Trophoblast cell (in vitro differentiated cells and primary cell): ENCODE measurements at regions not wholly inside any gene's neighbourhood (a gene's known extent, or its start where the extent isn't known, plus 50 kb on each side); places are given as distances from the start of the nearest gene placed in this dataset.

ENCODE experiments used
- DNase-seq, 2 donors: peaks; one replicate each; pipeline ENCODE4 v3.0.0-alpha.2; 2016
- H2AFZ ChIP-seq: 2 replicates; pipeline ENCODE4 v1.6.1; 2013; ENCODE audit warnings: low read length, moderate library complexity, mild to moderate bottlenecking; ENCODE audit not compliant: insufficient read depth, poor library complexity
- H2AK5ac ChIP-seq: 2 replicates; pipeline ENCODE4 v1.6.1; 2013; ENCODE audit warnings: mild to moderate bottlenecking, low read length
- H2BK120ac ChIP-seq: 2 replicates; pipeline ENCODE4 v1.6.1; 2013; ENCODE audit warnings: low read length, mild to moderate bottlenecking, moderate library complexity; ENCODE audit not compliant: insufficient read depth, poor library complexity
- H2BK12ac ChIP-seq: 2 replicates; pipeline ENCODE4 v1.6.1; 2013; ENCODE audit warnings: mild to moderate bottlenecking, low read length, moderate library complexity
- H2BK5ac ChIP-seq: 2 replicates; pipeline ENCODE4 v1.6.1; 2013; ENCODE audit warnings: low read length, low read depth, moderate library complexity, mild to moderate bottlenecking; ENCODE audit not compliant: poor library complexity
- H3K14ac ChIP-seq: 2 replicates; pipeline ENCODE4 v1.6.1; 2013; ENCODE audit warnings: mild to moderate bottlenecking, low read length
- H3K18ac ChIP-seq: 2 replicates; pipeline ENCODE4 v1.6.1; 2013; ENCODE audit warnings: mild to moderate bottlenecking, low read length
- H3K23ac ChIP-seq: 2 replicates; pipeline ENCODE4 v1.6.1; 2013; ENCODE audit warnings: low read length
- H3K27ac ChIP-seq: 2 replicates; pipeline ENCODE4 v1.5.1; 2013; ENCODE audit warnings: low read depth, mild to moderate bottlenecking, inconsistent platforms, low read length, moderate library complexity
- H3K27me3 ChIP-seq: 2 replicates; pipeline ENCODE4 v1.6.1; 2013; ENCODE audit warnings: inconsistent platforms, mild to moderate bottlenecking, low read length, moderate library complexity; ENCODE audit not compliant: insufficient read depth
- H3K36me3 ChIP-seq, 2 experiments: 1 replicate in 1 of 2; 2 replicates in 1 of 2; pipeline ENCODE4 v1.6.1; 2013; ENCODE audit warnings: low read length in 2 of 2, mild to moderate bottlenecking in 2 of 2, moderate library complexity in 1 of 2; ENCODE audit not compliant: insufficient read depth in 2 of 2, control insufficient read depth in 1 of 2
- H3K4ac ChIP-seq: 2 replicates; pipeline ENCODE4 v1.6.1; 2013; ENCODE audit warnings: low read depth, mild to moderate bottlenecking, low read length, moderate library complexity
- H3K4me1 ChIP-seq, 2 experiments: 1 replicate in 1 of 2; 2 replicates in 1 of 2; pipeline ENCODE4 v1.6.1; 2013; ENCODE audit warnings: low read length in 2 of 2, mild to moderate bottlenecking in 2 of 2, moderate library complexity in 1 of 2; ENCODE audit not compliant: insufficient read depth in 2 of 2, control insufficient read depth in 1 of 2
- H3K4me2 ChIP-seq: 2 replicates; pipeline ENCODE4 v1.6.1; 2013; ENCODE audit warnings: inconsistent platforms, mild to moderate bottlenecking, low read length, moderate library complexity
- H3K4me3 ChIP-seq: 2 replicates; pipeline ENCODE4 v1.5.1; 2013; ENCODE audit warnings: mild to moderate bottlenecking, low read depth, low read length, inconsistent platforms
- H3K79me1 ChIP-seq: one replicate; pipeline ENCODE4 v1.6.1; 2013; ENCODE audit warnings: low read length
- H3K79me2 ChIP-seq: 2 replicates; pipeline ENCODE4 v1.6.1; 2013; ENCODE audit warnings: low read length, mild to moderate bottlenecking; ENCODE audit not compliant: control insufficient read depth, insufficient read depth, poor library complexity
- H3K9ac ChIP-seq: 2 replicates; pipeline ENCODE4 v1.6.1; 2013; ENCODE audit warnings: mild to moderate bottlenecking, low read length
- H3K9me3 ChIP-seq: 2 replicates; pipeline ENCODE4 v1.6.1; 2013; ENCODE audit warnings: low read depth, mild to moderate bottlenecking, control low read depth, inconsistent platforms, low read length; ENCODE audit not compliant: insufficient read depth
- H4K12ac ChIP-seq: 2 replicates; pipeline ENCODE4 v1.6.1; 2013; ENCODE audit warnings: low read depth, mild to moderate bottlenecking, low read length, moderate library complexity
- H4K8ac ChIP-seq: 2 replicates; pipeline ENCODE4 v1.6.1; 2013; ENCODE audit warnings: low read depth, mild to moderate bottlenecking, low read length, moderate library complexity
- H4K91ac ChIP-seq: one replicate; pipeline ENCODE4 v1.6.1; 2013; ENCODE audit warnings: low read depth, mild to moderate bottlenecking, low read length, moderate library complexity
- WGBS: extraction: QIAGEN DNeasy Blood & Tissue Kit; methylation state at CpG from one replicate; pipeline ENCODE4 v1.1.7; 2013; ENCODE audit warnings: missing lambda C conversion rate; ENCODE audit not compliant: insufficient read length, insufficient coverage; ENCODE audit errors: extremely low coverage; 5-methylcytosine and 5-hydroxymethylcytosine counted together

DNA sequence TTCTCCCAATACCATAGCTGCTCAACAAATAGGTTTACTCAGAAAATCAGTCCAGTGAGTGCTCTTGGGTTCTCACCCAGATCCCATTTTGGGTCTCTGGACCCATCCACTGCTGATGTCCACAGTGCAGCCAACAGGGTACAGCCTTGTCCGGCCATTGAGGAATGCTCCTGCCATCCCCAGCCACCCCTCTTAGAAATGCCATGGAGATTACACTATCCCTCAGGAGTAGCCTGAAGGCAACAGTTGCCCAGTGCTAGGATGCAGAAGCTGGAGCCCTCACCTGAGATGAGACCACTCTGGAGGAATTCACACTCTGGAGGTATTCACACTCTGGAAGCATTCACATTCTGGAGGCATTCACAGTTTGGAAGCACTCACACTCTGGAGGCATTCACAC lies 958.8 kb upstream of the TMEM132C start:
- Histone ChIP-seq H4K12ac (no peak overlapping the region), H3K9me3 (peaks cover 7% of the 10 kb centered on the region), H3K9ac (no peak overlapping the region), H2AFZ (no peak overlapping the region), H3K4me2 (no peak overlapping the region), H2BK5ac (no peak overlapping the region), H3K79me1 (no peaks in the 10 kb centered on the region), H3K79me2 (no peaks in the 10 kb centered on the region), H4K91ac (no peak overlapping the region), H3K27me3 (no peaks in the 10 kb centered on the region), H3K18ac (no peak overlapping the region), H3K27ac (no peak overlapping the region), H2BK12ac (no peak overlapping the region), H3K4me1 (no peaks in the 10 kb centered on the region), H3K36me3 (no peaks in the 10 kb centered on the region), H2BK120ac (no peak overlapping the region), H4K8ac (no peak overlapping the region), H2AK5ac (no peak overlapping the region), H3K23ac (no peak overlapping the region), H3K14ac (no peak overlapping the region), H3K4ac (no peak overlapping the region), H3K4me3 (no peak overlapping the region)
- DNase-seq = no peak
- no CpG with 5 or more reads among the region's 1 CpG for WGBS

DNA sequence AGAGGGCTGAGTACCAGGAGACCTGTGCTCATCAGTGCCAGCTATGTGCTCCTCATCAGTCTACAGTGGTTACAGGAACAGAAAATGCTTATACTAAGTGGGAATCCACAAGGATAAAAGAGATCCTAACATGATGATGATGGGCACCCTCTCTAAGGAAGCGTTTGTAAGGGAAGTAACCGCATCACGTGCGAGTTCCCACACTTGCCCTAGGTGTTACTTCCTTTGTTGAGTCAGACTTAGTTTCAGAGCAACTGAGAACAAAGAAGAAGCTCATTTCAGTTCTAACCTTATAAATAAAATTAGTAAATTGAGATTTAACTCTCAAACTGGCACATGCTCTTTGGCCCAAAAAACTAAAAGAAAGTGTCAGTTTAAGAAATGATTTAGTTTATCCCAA lies 956.4 kb upstream of the TMEM132C start:
- H3K9me3 ChIP-seq = peaks cover 1% of the 10 kb centered on the region
- H2AFZ ChIP-seq = no peak overlapping the region
- H3K18ac ChIP-seq = no peak overlapping the region
- H3K79me2 ChIP-seq = no peaks in the 10 kb centered on the region
- no peak overlapping the region for H2BK12ac ChIP-seq
- no peaks in the 10 kb centered on the region for H3K79me1 ChIP-seq
- no peak overlapping the region for H2AK5ac ChIP-seq
- H4K12ac ChIP-seq = no peak overlapping the region
- no peak overlapping the region for H4K91ac ChIP-seq
- H3K4ac ChIP-seq = no peak overlapping the region
- no peak overlapping the region for H3K27ac ChIP-seq
- H2BK5ac ChIP-seq = no peak overlapping the region
- no peak overlapping the region for H3K4me2 ChIP-seq
- H2BK120ac ChIP-seq = no peak overlapping the region
- H3K23ac ChIP-seq = no peak overlapping the region
- H3K14ac ChIP-seq = no peak overlapping the region
- H3K36me3 ChIP-seq = no peaks in the 10 kb centered on the region
- H3K27me3 ChIP-seq = no peaks in the 10 kb centered on the region
- no peak overlapping the region for H3K9ac ChIP-seq
- no peaks in the 10 kb centered on the region for H3K4me1 ChIP-seq
- no peak overlapping the region for H4K8ac ChIP-seq
- H3K4me3 ChIP-seq = no peak overlapping the region
- WGBS = no CpG with 5 or more reads among the region's 4 CpGs
- DNase-seq = no peak

GRCh38 chr12:127311720-127312364 lies 955.1 kb upstream of the TMEM132C start:
- H3K23ac ChIP-seq = no peak overlapping the region
- H4K12ac ChIP-seq = no peak overlapping the region
- H2BK12ac ChIP-seq = no peak overlapping the region
- H3K27me3 ChIP-seq = no peaks in the 10 kb centered on the region
- no peak overlapping the region for H3K4ac ChIP-seq
- H3K27ac ChIP-seq = no peak overlapping the region
- no peak overlapping the region for H3K4me2 ChIP-seq
- no peak overlapping the region for H3K18ac ChIP-seq
- no peak overlapping the region for H4K8ac ChIP-seq
- H2AFZ ChIP-seq = no peak overlapping the region
- no peaks in the 10 kb centered on the region for H3K79me2 ChIP-seq
- H3K9me3 ChIP-seq = no peaks in the 10 kb centered on the region
- H3K4me1 ChIP-seq = no peaks in the 10 kb centered on the region
- no peak overlapping the region for H3K9ac ChIP-seq
- H3K79me1 ChIP-seq = no peaks in the 10 kb centered on the region
- H2BK120ac ChIP-seq = no peak overlapping the region
- H2BK5ac ChIP-seq = no peak overlapping the region
- WGBS = no CpG with 5 or more reads among the region's 6 CpGs
- no peaks in the 10 kb centered on the region for H3K36me3 ChIP-seq
- no peak overlapping the region for H4K91ac ChIP-seq
- H3K14ac ChIP-seq = no peak overlapping the region
- no peak overlapping the region for H2AK5ac ChIP-seq
- no peak for DNase-seq
- H3K4me3 ChIP-seq = no peak overlapping the region

DNA sequence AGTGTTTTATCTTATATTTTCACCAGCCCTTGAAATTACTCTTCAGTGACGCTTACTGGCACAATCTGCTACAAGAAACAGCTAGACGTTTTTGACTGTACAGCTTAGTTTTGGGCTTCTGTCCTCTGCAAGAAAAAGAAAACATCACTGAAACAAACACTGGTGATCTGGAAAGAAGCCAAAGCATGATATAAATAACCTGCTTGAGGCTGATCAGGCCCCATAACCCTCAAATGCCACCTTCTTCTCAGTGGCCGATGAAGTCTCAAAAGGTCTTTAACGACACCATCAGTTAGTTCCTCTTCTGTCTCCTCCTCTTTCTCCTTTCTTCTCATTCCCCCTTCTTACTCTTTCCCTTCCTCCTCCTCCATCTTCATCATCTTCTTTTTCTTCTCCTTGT lies 942.3 kb upstream of the TMEM132C start:
- Histone ChIP-seq H4K8ac (no peak overlapping the region), H3K18ac (no peak overlapping the region), H3K14ac (no peak overlapping the region), H2BK12ac (no peak overlapping the region), H3K79me1 (no peaks in the 10 kb centered on the region), H2AK5ac (no peak overlapping the region), H3K27me3 (no peaks in the 10 kb centered on the region), H3K4me2 (no peak overlapping the region), H4K91ac (no peak overlapping the region), H3K23ac (no peak overlapping the region), H2AFZ (no peak overlapping the region), H3K4ac (no peak overlapping the region), H3K4me1 (no peaks in the 10 kb centered on the region), H2BK120ac (no peak overlapping the region), H3K9me3 (peaks cover 5% of the 10 kb centered on the region), H3K79me2 (no peaks in the 10 kb centered on the region), H3K9ac (no peak overlapping the region), H2BK5ac (no peak overlapping the region), H3K27ac (no peak overlapping the region), H3K4me3 (no peak overlapping the region), H3K36me3 (no peaks in the 10 kb centered on the region), H4K12ac (no peak overlapping the region)
- WGBS = no CpG with 5 or more reads among the region's 4 CpGs
- DNase-seq = no peak
